ENCODE measurements at regions not wholly inside any gene's neighbourhood (a gene's known extent, or its start where the extent isn't known, plus 50 kb on each side); places are given as distances from the start of the nearest gene placed in this dataset.

DNA sequence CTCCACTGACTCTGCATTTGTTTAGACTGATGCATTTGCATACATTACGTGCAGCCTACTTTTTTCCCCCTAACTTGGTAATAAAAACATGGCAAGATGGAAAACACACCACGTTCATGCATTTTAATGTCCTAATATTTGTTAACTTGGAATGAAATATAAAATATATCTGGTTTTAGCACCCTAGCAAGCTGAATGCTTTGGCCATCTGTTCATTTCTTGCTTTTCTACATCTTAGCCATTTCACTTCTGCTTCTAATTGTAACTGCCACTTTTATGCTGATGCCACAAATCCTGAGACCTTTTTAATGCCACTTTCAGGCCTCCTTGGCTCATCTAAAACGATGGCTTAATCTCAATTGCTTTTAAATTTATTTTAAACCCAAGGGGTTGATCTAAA lies 177.7 kb upstream of the RASSF8 start:
- Histone ChIP-seq H4K20me1 (ENCODE audit: control insufficient read depth, extremely low read depth, insufficient read depth, low read length) (no peaks in the 10 kb centered on the region), H2AFZ (ENCODE audit: low read length) (no peak overlapping the region), H3K27me3 (ENCODE audit: control insufficient read depth, insufficient read depth, low read length) (no peaks in the 10 kb centered on the region), H3K27ac (ENCODE audit: insufficient read depth, low read length) (no peak overlapping the region), H3K36me3 (ENCODE audit: control insufficient read depth, insufficient read depth, low read length) (no peaks in the 10 kb centered on the region), H3K4me1 (ENCODE audit: control insufficient read depth, extremely low read depth, insufficient read depth, low read length) (peaks cover 1% of the 10 kb centered on the region), H3K4me3 (replicated peaks in 1 of 4; ENCODE audit: control extremely low read depth in 1 of 4, insufficient read depth in 1 of 4, low read depth in 3 of 4, low read length in 4 of 4) (no peak overlapping the region), H3K4me2 (ENCODE audit: extremely low read depth, insufficient read depth, low read length) (no peak overlapping the region), H3K9ac (ENCODE audit: insufficient read depth, low read length) (no peak overlapping the region), H3K79me2 (ENCODE audit: control insufficient read depth, insufficient read depth, low read length) (no peaks in the 10 kb centered on the region), H3K9me3 (ENCODE audit: control insufficient read depth, insufficient read depth, low read depth, low read length) (no peaks in the 10 kb centered on the region)
- TF ChIP-seq EZH2 (IDR thresholded peaks at IDR 0.05; ENCODE audit: low read length, missing control alignments), result no peak
- TF ChIP-seq, protein P1, sequence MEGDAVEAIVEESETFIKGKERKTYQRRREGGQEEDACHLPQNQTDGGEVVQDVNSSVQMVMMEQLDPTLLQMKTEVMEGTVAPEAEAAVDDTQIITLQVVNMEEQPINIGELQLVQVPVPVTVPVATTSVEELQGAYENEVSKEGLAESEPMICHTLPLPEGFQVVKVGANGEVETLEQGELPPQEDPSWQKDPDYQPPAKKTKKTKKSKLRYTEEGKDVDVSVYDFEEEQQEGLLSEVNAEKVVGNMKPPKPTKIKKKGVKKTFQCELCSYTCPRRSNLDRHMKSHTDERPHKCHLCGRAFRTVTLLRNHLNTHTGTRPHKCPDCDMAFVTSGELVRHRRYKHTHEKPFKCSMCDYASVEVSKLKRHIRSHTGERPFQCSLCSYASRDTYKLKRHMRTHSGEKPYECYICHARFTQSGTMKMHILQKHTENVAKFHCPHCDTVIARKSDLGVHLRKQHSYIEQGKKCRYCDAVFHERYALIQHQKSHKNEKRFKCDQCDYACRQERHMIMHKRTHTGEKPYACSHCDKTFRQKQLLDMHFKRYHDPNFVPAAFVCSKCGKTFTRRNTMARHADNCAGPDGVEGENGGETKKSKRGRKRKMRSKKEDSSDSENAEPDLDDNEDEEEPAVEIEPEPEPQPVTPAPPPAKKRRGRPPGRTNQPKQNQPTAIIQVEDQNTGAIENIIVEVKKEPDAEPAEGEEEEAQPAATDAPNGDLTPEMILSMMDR (conservative IDR thresholded peaks at IDR 0.05 in 1 of 2, IDR thresholded peaks at IDR 0.05 in 1 of 2; ENCODE audit: low read depth in 1 of 2, low read length in 2 of 2), result no peak
- DNase-seq (ENCODE audit: low read depth in 2 of 2), result no peak

DNA sequence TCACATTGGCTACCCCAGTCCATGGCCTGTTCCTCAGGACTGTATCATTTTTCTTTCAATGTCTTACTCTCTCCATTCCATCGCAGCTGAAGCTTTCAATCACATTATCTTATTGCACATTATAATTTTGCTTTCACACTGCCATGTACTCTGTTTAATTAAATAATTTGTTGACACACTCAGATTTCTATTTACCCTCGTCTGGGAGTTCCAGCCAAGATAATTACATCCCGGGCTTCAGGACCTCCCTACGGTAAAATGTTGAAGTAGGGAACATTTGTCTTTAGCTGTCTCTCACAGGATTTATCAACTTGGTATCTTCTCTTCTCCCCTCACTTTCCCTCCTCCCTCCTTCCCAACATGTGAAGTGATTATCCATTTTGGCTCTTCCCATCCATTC lies 177.2 kb upstream of the RASSF8 start:
- Histone ChIP-seq H3K79me2 (ENCODE audit: control insufficient read depth, insufficient read depth, low read length) (no peaks in the 10 kb centered on the region), H3K4me2 (ENCODE audit: extremely low read depth, insufficient read depth, low read length) (no peak overlapping the region), H3K4me1 (ENCODE audit: control insufficient read depth, extremely low read depth, insufficient read depth, low read length) (no peaks in the 10 kb centered on the region)

DNA sequence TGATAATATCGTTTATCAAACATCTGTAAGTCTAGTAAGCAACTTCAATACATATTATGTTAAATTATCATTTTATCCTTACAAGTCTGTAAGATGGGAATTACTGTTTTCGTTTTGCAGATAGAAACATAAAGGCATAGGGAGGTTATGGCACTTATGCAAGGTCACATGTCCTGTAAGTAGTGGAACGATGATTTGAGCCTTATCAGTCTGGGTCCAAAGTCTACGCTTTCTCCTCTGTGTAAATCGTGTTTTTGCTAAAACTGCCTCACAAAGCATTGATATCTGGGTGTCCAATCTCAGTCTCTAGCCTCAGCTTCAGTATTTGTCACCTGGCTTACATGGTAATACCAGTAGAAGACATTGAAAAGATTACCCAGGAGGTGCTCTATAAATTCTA lies 174.9 kb upstream of the RASSF8 start:
- H3K9me3 ChIP-seq (ENCODE audit: control insufficient read depth, insufficient read depth, low read depth, low read length), result no peaks in the 10 kb centered on the region
- no peak overlapping the region for H3K27ac ChIP-seq (ENCODE audit: insufficient read depth, low read length)
- H3K27me3 ChIP-seq (ENCODE audit: control insufficient read depth, insufficient read depth, low read length), result no peaks in the 10 kb centered on the region
- no peaks in the 10 kb centered on the region for H3K79me2 ChIP-seq (ENCODE audit: control insufficient read depth, insufficient read depth, low read length)
- TF ChIP-seq, protein P1 (conservative IDR thresholded peaks at IDR 0.05 in 1 of 2, IDR thresholded peaks at IDR 0.05 in 1 of 2; ENCODE audit: low read depth in 1 of 2, low read length in 2 of 2), result no peak
- no peak for TF ChIP-seq EZH2 (IDR thresholded peaks at IDR 0.05; ENCODE audit: low read length, missing control alignments)
- H3K4me3 ChIP-seq (replicated peaks in 1 of 4; ENCODE audit: control extremely low read depth in 1 of 4, insufficient read depth in 1 of 4, low read depth in 3 of 4, low read length in 4 of 4), result no peak overlapping the region
- no peaks in the 10 kb centered on the region for H3K36me3 ChIP-seq (ENCODE audit: control insufficient read depth, insufficient read depth, low read length)
- no peaks in the 10 kb centered on the region for H3K4me1 ChIP-seq (ENCODE audit: control insufficient read depth, extremely low read depth, insufficient read depth, low read length)
- no peak overlapping the region for H3K9ac ChIP-seq (ENCODE audit: insufficient read depth, low read length)
- no peak for DNase-seq (ENCODE audit: low read depth in 2 of 2)
- H4K20me1 ChIP-seq (ENCODE audit: control insufficient read depth, extremely low read depth, insufficient read depth, low read length), result no peaks in the 10 kb centered on the region
- no peak overlapping the region for H2AFZ ChIP-seq (ENCODE audit: low read length)
- H3K4me2 ChIP-seq (ENCODE audit: extremely low read depth, insufficient read depth, low read length), result no peak overlapping the region

More for the DNA sequence above, 177.2 kb upstream of the RASSF8 start:
- Histone ChIP-seq H3K27ac (ENCODE audit: insufficient read depth, low read length) (no peak overlapping the region), H3K27me3 (ENCODE audit: control insufficient read depth, insufficient read depth, low read length) (no peaks in the 10 kb centered on the region), H3K4me3 (replicated peaks in 1 of 4; ENCODE audit: control extremely low read depth in 1 of 4, insufficient read depth in 1 of 4, low read depth in 3 of 4, low read length in 4 of 4) (no peak overlapping the region), H4K20me1 (ENCODE audit: control insufficient read depth, extremely low read depth, insufficient read depth, low read length) (no peaks in the 10 kb centered on the region), H3K9me3 (ENCODE audit: control insufficient read depth, insufficient read depth, low read depth, low read length) (no peaks in the 10 kb centered on the region), H3K9ac (ENCODE audit: insufficient read depth, low read length) (no peak overlapping the region), H3K36me3 (ENCODE audit: control insufficient read depth, insufficient read depth, low read length) (no peaks in the 10 kb centered on the region), H2AFZ (ENCODE audit: low read length) (no peak overlapping the region)
- TF ChIP-seq, protein P1 (conservative IDR thresholded peaks at IDR 0.05 in 1 of 2, IDR thresholded peaks at IDR 0.05 in 1 of 2; ENCODE audit: low read depth in 1 of 2, low read length in 2 of 2), result no peak
- TF ChIP-seq EZH2 (IDR thresholded peaks at IDR 0.05; ENCODE audit: low read length, missing control alignments), result no peak
- DNase-seq (ENCODE audit: low read depth in 2 of 2), result no peak

Measured in fibroblast of lung (primary cell).